Neuronal stem cell (in vitro differentiated cells): ENCODE measurements at regions not wholly inside any gene's neighbourhood (a gene's known extent, or its start where the extent isn't known, plus 50 kb on each side); places are given as distances from the start of the nearest gene placed in this dataset.

Source experiments
- DNase-seq: peaks from one replicate; pipeline ENCODE4 v3.0.0-alpha.2; 2013; ENCODE audit warnings: low spot score
- H2AFZ ChIP-seq: one replicate; pipeline ENCODE4 v1.6.1; 2013; ENCODE audit warnings: mild to moderate bottlenecking, low read length, inconsistent platforms
- H2AK5ac ChIP-seq: 2 replicates; pipeline ENCODE4 v1.6.1; 2013; ENCODE audit warnings: low read depth, mild to moderate bottlenecking, inconsistent platforms, low read length, moderate library complexity, mixed read lengths
- H2BK120ac ChIP-seq: 2 replicates; pipeline ENCODE4 v1.6.1; 2013; ENCODE audit warnings: low read depth, mild to moderate bottlenecking, inconsistent platforms, low read length, moderate library complexity, mixed read lengths
- H2BK12ac ChIP-seq: one replicate; pipeline ENCODE4 v1.6.1; 2013; ENCODE audit warnings: low read length, inconsistent platforms
- H2BK15ac ChIP-seq: 2 replicates; pipeline ENCODE4 v1.6.1; 2013; ENCODE audit warnings: mild to moderate bottlenecking, low read length, inconsistent platforms, mixed read lengths
- H2BK5ac ChIP-seq: one replicate; pipeline ENCODE4 v1.6.1; 2013; ENCODE audit warnings: inconsistent platforms, mild to moderate bottlenecking, low read length, moderate library complexity
- H3K14ac ChIP-seq: one replicate; pipeline ENCODE4 v1.6.1; 2013; ENCODE audit warnings: low read length, inconsistent platforms
- H3K18ac ChIP-seq: 2 replicates; pipeline ENCODE4 v1.6.1; 2013; ENCODE audit warnings: low read length, inconsistent platforms
- H3K23ac ChIP-seq: 2 replicates; pipeline ENCODE4 v1.6.1; 2013; ENCODE audit warnings: low read depth, mild to moderate bottlenecking, mixed read lengths, low read length, inconsistent platforms; ENCODE audit not compliant: poor library complexity
- H3K27ac ChIP-seq: replicated peaks from 3 replicates; pipeline ENCODE4 v1.5.1; 2013; ENCODE audit warnings: low read length, inconsistent platforms
- H3K27me3 ChIP-seq, 3 experiments: 2 replicates each; pipeline ENCODE4 v1.6.1; 2013; ENCODE audit warnings: low read length in 3 of 3, mild to moderate bottlenecking in 2 of 3, inconsistent platforms in 1 of 3, low read depth in 1 of 3, mixed read lengths in 1 of 3, moderate library complexity in 1 of 3; ENCODE audit not compliant: control insufficient read depth in 3 of 3, insufficient read depth in 3 of 3
- H3K36me3 ChIP-seq, 2 donors: replicated peaks in 1 of 2; 2 replicates each; pipeline ENCODE4 v1.6.1; 2013; ENCODE audit warnings: low read length in 2 of 2; ENCODE audit not compliant: control insufficient read depth in 2 of 2, insufficient read depth in 2 of 2
- H3K4ac ChIP-seq: 2 replicates; pipeline ENCODE4 v1.6.1; 2013; ENCODE audit warnings: inconsistent platforms, mild to moderate bottlenecking, low read length, moderate library complexity
- H3K4me1 ChIP-seq, 2 donors: 1 replicate in 1 of 2; 2 replicates in 1 of 2; pipeline ENCODE4 v1.6.1; 2013; ENCODE audit warnings: low read length in 2 of 2, low read depth in 1 of 2; ENCODE audit not compliant: control insufficient read depth in 2 of 2, insufficient read depth in 1 of 2
- H3K4me2 ChIP-seq: one replicate; pipeline ENCODE4 v1.6.1; 2013; ENCODE audit warnings: mild to moderate bottlenecking, low read length, inconsistent platforms; ENCODE audit not compliant: insufficient read depth, poor library complexity, severe bottlenecking
- H3K4me3 ChIP-seq, 2 donors: 2 replicates each; pipeline ENCODE4 v1.5.1; 2013; ENCODE audit warnings: low read length in 2 of 2, mild to moderate bottlenecking in 2 of 2, inconsistent platforms in 1 of 2, moderate library complexity in 1 of 2
- H3K79me1 ChIP-seq: one replicate; pipeline ENCODE4 v1.6.1; 2013; ENCODE audit warnings: low read depth, mild to moderate bottlenecking, inconsistent platforms, low read length, moderate library complexity
- H3K9ac ChIP-seq: one replicate; pipeline ENCODE4 v1.6.1; 2013; ENCODE audit warnings: mild to moderate bottlenecking, low read depth, low read length, inconsistent platforms; ENCODE audit not compliant: poor library complexity
- H3K9me3 ChIP-seq, 2 donors: replicated peaks in 1 of 2; 2 replicates each; pipeline versions ENCODE3 to v1.6.1; 2013; ENCODE audit warnings: low read length in 2 of 2, mild to moderate bottlenecking in 2 of 2, inconsistent platforms in 1 of 2, low read depth in 1 of 2, mixed read lengths in 1 of 2, moderate library complexity in 1 of 2; ENCODE audit not compliant: control insufficient read depth in 2 of 2, insufficient read depth in 1 of 2
- H4K8ac ChIP-seq: one replicate; pipeline ENCODE4 v1.6.1; 2013; ENCODE audit warnings: low read depth, mild to moderate bottlenecking, inconsistent platforms, low read length, moderate library complexity
- H4K91ac ChIP-seq: one replicate; pipeline ENCODE4 v1.6.1; 2013; ENCODE audit warnings: low read length, low read depth, mild to moderate bottlenecking, inconsistent platforms; ENCODE audit not compliant: poor library complexity
- WGBS, 2 donors: extraction: QIAGEN DNeasy Blood & Tissue Kit; methylation state at CpG; one replicate each; pipeline ENCODE4 v1.1.7; 2013; ENCODE audit warnings: missing lambda C conversion rate in 2 of 2, mixed read lengths in 1 of 2; ENCODE audit not compliant: insufficient read length in 2 of 2, insufficient replicate concordance in 1 of 2; ENCODE audit errors: extremely low coverage in 2 of 2; 5-methylcytosine and 5-hydroxymethylcytosine counted together

GRCh38 chr15:37792351-37792750 lies 142.1 kb upstream of the TMCO5A start:
- no peak for DNase-seq
- H2BK12ac ChIP-seq, result no peak overlapping the region
- H2BK5ac ChIP-seq, result no peak overlapping the region
- no peaks in the 10 kb centered on the region for H3K79me1 ChIP-seq
- no peaks in the 10 kb centered on the region for H3K9me3 ChIP-seq
- H2BK15ac ChIP-seq, result no peak overlapping the region
- H3K14ac ChIP-seq, result no peak overlapping the region
- no peak overlapping the region for H3K27ac ChIP-seq
- H3K27me3 ChIP-seq, result no peaks in the 10 kb centered on the region
- H2AFZ ChIP-seq, result peak overlapping the region; percentile 58
- H3K4me1 ChIP-seq, result peaks cover 0 to 17% of the 10 kb centered on the region in 2 donors
- no peak overlapping the region for H3K9ac ChIP-seq
- H3K4me3 ChIP-seq, result no peak overlapping the region
- H3K4ac ChIP-seq, result no peak overlapping the region
- no peak overlapping the region for H3K23ac ChIP-seq
- no peak overlapping the region for H3K18ac ChIP-seq
- no peak overlapping the region for H2AK5ac ChIP-seq
- H4K91ac ChIP-seq, result no peak overlapping the region
- no peak overlapping the region for H4K8ac ChIP-seq
- H3K4me2 ChIP-seq, result no peak overlapping the region
- no CpG with 5 or more reads among the region's 4 CpGs for WGBS, 2 donors
- H3K36me3 ChIP-seq, result no peaks in the 10 kb centered on the region
- H2BK120ac ChIP-seq, result no peak overlapping the region

GRCh38 chr15:37793851-37794250 lies 140.6 kb upstream of the TMCO5A start:
- no peak overlapping the region for H3K23ac ChIP-seq
- WGBS, 2 donors, result no CpG with 5 or more reads among the region's 2 CpGs
- no peak overlapping the region for H4K91ac ChIP-seq
- no peak overlapping the region for H3K27ac ChIP-seq
- H3K4ac ChIP-seq, result no peak overlapping the region
- peaks cover 0 to 4% of the 10 kb centered on the region in 2 donors for H3K9me3 ChIP-seq
- H2BK15ac ChIP-seq, result no peak overlapping the region
- no peaks in the 10 kb centered on the region for H3K36me3 ChIP-seq
- no peak overlapping the region for H2AFZ ChIP-seq
- no peak for DNase-seq
- no peak overlapping the region for H3K9ac ChIP-seq
- no peak overlapping the region for H3K14ac ChIP-seq
- no peak overlapping the region for H2BK12ac ChIP-seq
- no peak overlapping the region for H2AK5ac ChIP-seq
- H3K4me1 ChIP-seq, result peaks cover 0 to 17% of the 10 kb centered on the region in 2 donors
- no peak overlapping the region for H2BK5ac ChIP-seq
- no peak overlapping the region for H3K18ac ChIP-seq
- no peak overlapping the region for H4K8ac ChIP-seq
- no peaks in the 10 kb centered on the region for H3K27me3 ChIP-seq
- H3K4me3 ChIP-seq, result no peak overlapping the region
- H3K4me2 ChIP-seq, result no peak overlapping the region
- no peaks in the 10 kb centered on the region for H3K79me1 ChIP-seq
- H2BK120ac ChIP-seq, result no peak overlapping the region

- WGBS, 2 donors, result no CpG with 5 or more reads among the region's 1 CpG
- H3K9me3 ChIP-seq, result peaks cover 0 to 4% of the 10 kb centered on the region in 2 donors
- DNase-seq, result no peak
- H2AFZ ChIP-seq, result no peak overlapping the region
- no peak overlapping the region for H2BK15ac ChIP-seq
- H3K4ac ChIP-seq, result no peak overlapping the region
- H2BK5ac ChIP-seq, result no peak overlapping the region
- no peak overlapping the region for H3K14ac ChIP-seq
- H3K4me2 ChIP-seq, result no peak overlapping the region
- no peaks in the 10 kb centered on the region for H3K27me3 ChIP-seq
- H3K4me3 ChIP-seq, result no peak overlapping the region
- no peak overlapping the region for H4K91ac ChIP-seq
- H2BK12ac ChIP-seq, result no peak overlapping the region
- peaks cover 0 to 17% of the 10 kb centered on the region in 2 donors for H3K4me1 ChIP-seq
- no peak overlapping the region for H3K23ac ChIP-seq
- no peak overlapping the region for H3K18ac ChIP-seq
- H2BK120ac ChIP-seq, result no peak overlapping the region
- H3K36me3 ChIP-seq, result no peaks in the 10 kb centered on the region
- no peaks in the 10 kb centered on the region for H3K79me1 ChIP-seq
- no peak overlapping the region for H2AK5ac ChIP-seq
- no peak overlapping the region for H3K27ac ChIP-seq
- H3K9ac ChIP-seq, result no peak overlapping the region
- H4K8ac ChIP-seq, result no peak overlapping the region
These were observed 139.5 kb upstream of the TMCO5A start for GRCh38 chr15:37794947-37795346.

GRCh38 chr15:37801529-37801928 lies 132.9 kb upstream of the TMCO5A start:
- no peak overlapping the region for H3K4me3 ChIP-seq
- no peak overlapping the region for H3K4ac ChIP-seq
- no peak overlapping the region for H2BK15ac ChIP-seq

More at GRCh38 chr15:37801529-37801928, 132.9 kb upstream of the TMCO5A start:
- no peaks in the 10 kb centered on the region for H3K79me1 ChIP-seq
- DNase-seq, result no peak
- no peaks in the 10 kb centered on the region for H3K36me3 ChIP-seq
- no peak overlapping the region for H2BK12ac ChIP-seq
- H2BK120ac ChIP-seq, result no peak overlapping the region
- H3K27ac ChIP-seq, result no peak overlapping the region
- H4K91ac ChIP-seq, result no peak overlapping the region
- no peak overlapping the region for H3K14ac ChIP-seq
- no peak overlapping the region for H4K8ac ChIP-seq
- peak overlapping the region; percentile 32 for H2AFZ ChIP-seq
- H3K4me2 ChIP-seq, result no peak overlapping the region
- no peak overlapping the region for H3K23ac ChIP-seq
- H3K9ac ChIP-seq, result no peak overlapping the region
- no peak overlapping the region for H2BK5ac ChIP-seq
- no CpG with 5 or more reads among the region's 3 CpGs for WGBS, 2 donors
- H3K27me3 ChIP-seq, result no peaks in the 10 kb centered on the region
- peaks cover 0 to 4% of the 10 kb centered on the region in 2 donors for H3K9me3 ChIP-seq
- no peak overlapping the region for H2AK5ac ChIP-seq
- H3K18ac ChIP-seq, result peak overlapping the region; percentile 35
- H3K4me1 ChIP-seq, result peaks cover 0 to 7% of the 10 kb centered on the region in 2 donors
